Adrenal gland (tissue), 9 donors: ENCODE measurements at regions not wholly inside any gene's neighbourhood (a gene's known extent, or its start where the extent isn't known, plus 50 kb on each side); places are given as distances from the start of the nearest gene placed in this dataset.

ENCODE experiments used
- DNase-seq, 7 donors: peaks; one replicate each; pipeline ENCODE4 v3.0.0-alpha.2; 2019 to 2020
- H3K27ac ChIP-seq, 5 donors: fragments of 200-600 bp; sonication (generic) in 4 of 5; 1 replicate in 3 of 5; 2 replicates in 2 of 5; pipeline versions ENCODE4 v1.5.1 to v1.8.0; 2016 to 2020; ENCODE audit warnings: mild to moderate bottlenecking in 1 of 5
- H3K27me3 ChIP-seq: fragments of 200-600 bp; 2 replicates; pipeline ENCODE4 v1.8.0; 2021
- H3K36me3 ChIP-seq, 2 donors: fragments of 200-600 bp; replicated peaks in 1 of 2; 1 replicate in 1 of 2; 2 replicates in 1 of 2; pipeline versions ENCODE4 v1.5.1 to v1.8.0; 2018 to 2022
- H3K4me1 ChIP-seq, 2 donors: fragments of 200-600 bp; replicated peaks in 1 of 2; 1 replicate in 1 of 2; 2 replicates in 1 of 2; pipeline versions ENCODE4 v1.5.1 to v1.8.0; 2018 to 2021
- H3K4me3 ChIP-seq, 4 donors: fragments of 200-600 bp; sonication (generic) in 3 of 4; one replicate each; pipeline ENCODE4 v1.5.1; 2016 to 2018
- H3K9me3 ChIP-seq, 3 donors: fragments of 200-600 bp; sonication (generic) in 1 of 3; replicated peaks in 1 of 3; 1 replicate in 2 of 3; 2 replicates in 1 of 3; pipeline versions ENCODE4 v1.5.1 to v1.8.0; 2016 to 2021
- POLR2A ChIP-seq, 2 donors: fragments of 450-650 bp; IDR thresholded peaks; one replicate each; pipeline ENCODE4 v1.6.1; 2017; ENCODE audit warnings: antibody characterized with exemption in 2 of 2, mild to moderate bottlenecking in 2 of 2, moderate library complexity in 1 of 2
- WGBS, 4 donors: extraction: QIAGEN DNeasy Blood & Tissue Kit in 2 of 4; methylation state at CpG; one replicate each; pipeline versions ENCODE4 v1.1.5 to v1.1.7; 2013 to 2017; 5-methylcytosine and 5-hydroxymethylcytosine counted together
- intact Hi-C, 2 donors: fragments of 100-400 bp; cut with DNase I; formaldehyde crosslinking; loops; one replicate each; pipeline versions ENCODE4 v1.14.1 to v1.15.0; 2022 to 2023
- TF ChIP-seq, protein P1 (sequence below), 6 experiments: fragments of 450-650 bp in 4 of 6; fragments of 200-600 bp in 2 of 6; sonication (generic) in 1 of 6; IDR thresholded peaks; 1 replicate in 5 of 6; 2 replicates in 1 of 6; pipeline versions ENCODE4 v1.5.1 to v1.8.0; 2016 to 2021; ENCODE audit warnings: antibody characterized with exemption in 6 of 6, mild to moderate bottlenecking in 2 of 6, moderate library complexity in 1 of 6
- donor health status: healthy with polysubstance abuse.
- donor health status: Bipolar disorder and iron deficiency.
- donor health status: DM: yes; HTN: yes; CAD: no.
- donor health status: DM: no; HTN: no; CAD: no.
- donor health status: DM: no; HTN: no; CAD: no.

DNA sequence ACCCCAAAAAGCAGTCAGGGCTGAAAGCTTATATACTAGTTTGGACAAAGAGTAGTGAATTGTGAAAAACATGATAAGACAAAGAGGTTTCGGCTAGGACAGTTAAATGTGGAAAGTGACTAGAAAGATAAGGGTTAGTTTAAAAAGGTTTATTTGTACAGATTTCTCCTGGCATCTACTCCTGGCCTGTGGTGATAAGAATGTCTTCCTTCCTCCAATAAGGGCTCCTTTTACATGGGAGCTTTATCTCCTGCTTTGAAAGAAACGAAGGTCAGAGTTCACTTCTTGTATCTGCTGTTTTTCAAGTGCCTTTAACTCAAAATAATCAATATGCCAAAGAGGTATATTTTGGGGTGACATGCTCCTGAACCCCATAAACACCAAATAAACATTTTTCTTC is 776.1 kb upstream of the COX7C start:
- 64 to 71% (median 67%) methylated on average over 2 of the region's 2 CpGs for WGBS, 4 donors
- Histone ChIP-seq H3K9me3 (no peaks in the 10 kb centered on the region), H3K36me3 (no peaks in the 10 kb centered on the region), H3K4me3 (no peak overlapping the region), H3K4me1 (no peaks in the 10 kb centered on the region), H3K27ac (no peak overlapping the region), H3K27me3 (no peaks in the 10 kb centered on the region)
- no peak for TF ChIP-seq POLR2A (IDR thresholded peaks at IDR 0.05)
- TF ChIP-seq, protein P1, sequence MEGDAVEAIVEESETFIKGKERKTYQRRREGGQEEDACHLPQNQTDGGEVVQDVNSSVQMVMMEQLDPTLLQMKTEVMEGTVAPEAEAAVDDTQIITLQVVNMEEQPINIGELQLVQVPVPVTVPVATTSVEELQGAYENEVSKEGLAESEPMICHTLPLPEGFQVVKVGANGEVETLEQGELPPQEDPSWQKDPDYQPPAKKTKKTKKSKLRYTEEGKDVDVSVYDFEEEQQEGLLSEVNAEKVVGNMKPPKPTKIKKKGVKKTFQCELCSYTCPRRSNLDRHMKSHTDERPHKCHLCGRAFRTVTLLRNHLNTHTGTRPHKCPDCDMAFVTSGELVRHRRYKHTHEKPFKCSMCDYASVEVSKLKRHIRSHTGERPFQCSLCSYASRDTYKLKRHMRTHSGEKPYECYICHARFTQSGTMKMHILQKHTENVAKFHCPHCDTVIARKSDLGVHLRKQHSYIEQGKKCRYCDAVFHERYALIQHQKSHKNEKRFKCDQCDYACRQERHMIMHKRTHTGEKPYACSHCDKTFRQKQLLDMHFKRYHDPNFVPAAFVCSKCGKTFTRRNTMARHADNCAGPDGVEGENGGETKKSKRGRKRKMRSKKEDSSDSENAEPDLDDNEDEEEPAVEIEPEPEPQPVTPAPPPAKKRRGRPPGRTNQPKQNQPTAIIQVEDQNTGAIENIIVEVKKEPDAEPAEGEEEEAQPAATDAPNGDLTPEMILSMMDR (IDR thresholded peaks at IDR 0.05) = no peak
- DNase-seq = no peak
- intact Hi-C loops = no loop called here

- Histone ChIP-seq H3K27ac (no peak overlapping the region), H3K4me3 (no peak overlapping the region), H3K27me3 (no peaks in the 10 kb centered on the region), H3K36me3 (no peaks in the 10 kb centered on the region), H3K4me1 (no peaks in the 10 kb centered on the region), H3K9me3 (no peaks in the 10 kb centered on the region)
- DNase-seq = no peak
- intact Hi-C loops = no loop called here
- 85 to 93% (median 91%) methylated on average over 5 to 11 of the region's 11 CpGs for WGBS, 4 donors
- TF ChIP-seq POLR2A (IDR thresholded peaks at IDR 0.05) = no peak
- TF ChIP-seq, protein P1 (IDR thresholded peaks at IDR 0.05) = no peak
Measured at GRCh38 chr5:85843535-85843934, 774.2 kb upstream of the COX7C start.

DNA sequence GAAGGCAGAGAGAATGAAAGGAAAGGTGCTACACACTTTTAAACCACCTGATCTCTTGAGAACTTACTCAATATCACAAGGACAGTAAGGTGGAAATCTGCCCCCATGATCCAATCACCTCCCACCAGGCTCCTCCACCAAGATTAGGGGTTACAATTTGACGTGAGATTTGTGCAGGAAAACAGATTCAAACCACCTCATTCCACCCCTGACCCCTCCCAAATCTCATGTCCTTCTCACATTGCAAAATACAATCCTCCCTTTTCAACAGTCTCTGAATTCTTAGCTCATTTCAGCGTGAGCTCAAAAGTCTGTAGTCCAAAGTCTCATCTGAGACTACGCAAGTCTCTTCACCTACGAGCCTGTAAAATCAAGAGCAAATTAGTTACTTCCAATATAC is 768.3 kb upstream of the COX7C start:
- no peaks in the 10 kb centered on the region for H3K4me1 ChIP-seq
- H3K4me3 ChIP-seq = no peak overlapping the region
- H3K27ac ChIP-seq = no peak overlapping the region
- 69 to 83% (median 71%) methylated on average over 4 of the region's 4 CpGs for WGBS, 4 donors
- intact Hi-C loops = no loop called here
- DNase-seq = no peak
- H3K36me3 ChIP-seq = no peaks in the 10 kb centered on the region
- no peaks in the 10 kb centered on the region for H3K9me3 ChIP-seq
- H3K27me3 ChIP-seq = no peaks in the 10 kb centered on the region
- no peak for TF ChIP-seq POLR2A (IDR thresholded peaks at IDR 0.05)
- TF ChIP-seq, protein P1 (IDR thresholded peaks at IDR 0.05) = no peak

- Histone ChIP-seq H3K27ac (no peak overlapping the region), H3K4me3 (no peak overlapping the region), H3K36me3 (no peaks in the 10 kb centered on the region), H3K9me3 (no peaks in the 10 kb centered on the region), H3K4me1 (no peaks in the 10 kb centered on the region), H3K27me3 (no peaks in the 10 kb centered on the region)
- WGBS, 4 donors = 87 to 90% (median 89%) methylated on average over 3 of the region's 3 CpGs
- no peak for TF ChIP-seq POLR2A (IDR thresholded peaks at IDR 0.05)
- TF ChIP-seq, protein P1 (IDR thresholded peaks at IDR 0.05) = no peak
- intact Hi-C loops = no loop called here
- no peak for DNase-seq
Measured at GRCh38 chr5:85865296-85865695, 752.4 kb upstream of the COX7C start.
